Osteocyte (in vitro differentiated cells): ENCODE measurements at regions not wholly inside any gene's neighbourhood (a gene's known extent, or its start where the extent isn't known, plus 50 kb on each side); places are given as distances from the start of the nearest gene placed in this dataset.
"Not testable (repeated sequence)": the region's sequence is repeated elsewhere in the genome, so short reads cannot be mapped to it uniquely, and the experiment has no call there.

Experiments
- DNase-seq: peaks from one replicate; pipeline ENCODE4 v3.0.0; 2021; ENCODE audit warnings: mixed read lengths; ENCODE audit not compliant: unreplicated experiment; ENCODE audit errors: extremely low spot score
- H3K27ac Mint-ChIP-seq: one replicate; pipeline ENCODE4 v1.8.0; 2021; ENCODE audit warnings: mild to moderate bottlenecking, mixed read lengths; ENCODE audit not compliant: unreplicated experiment
- H3K27me3 Mint-ChIP-seq: one replicate; pipeline ENCODE4 v1.8.0; 2021; ENCODE audit warnings: mixed read lengths; ENCODE audit not compliant: unreplicated experiment
- H3K36me3 Mint-ChIP-seq: one replicate; pipeline ENCODE4 v1.8.0; 2021; ENCODE audit warnings: mixed read lengths; ENCODE audit not compliant: unreplicated experiment
- H3K4me1 Mint-ChIP-seq: one replicate; pipeline ENCODE4 v1.8.0; 2021; ENCODE audit warnings: mixed read lengths; ENCODE audit not compliant: unreplicated experiment
- H3K4me3 Mint-ChIP-seq: one replicate; pipeline ENCODE4 v1.8.0; 2021; ENCODE audit warnings: mild to moderate bottlenecking, moderate library complexity, mixed read lengths; ENCODE audit not compliant: unreplicated experiment
- H3K9me3 Mint-ChIP-seq: one replicate; pipeline ENCODE4 v1.8.0; 2021; ENCODE audit warnings: mixed read lengths; ENCODE audit not compliant: unreplicated experiment
- CTCF ChIP-seq: fragments of 200-600 bp; sonication (generic); IDR thresholded peaks from 2 replicates; pipeline ENCODE4 v1.5.0; 2021; ENCODE audit warnings: antibody characterized with exemption, mild to moderate bottlenecking, moderate library complexity

GRCh38 chr2:208608122-208608835 is 201.7 kb downstream of the PTH2R start:
- Mint-ChIP-seq H3K9me3 (peaks cover 13% of the 10 kb centered on the region), H3K27ac (no peak overlapping the region), H3K4me3 (no peak overlapping the region), H3K27me3 (no peaks in the 10 kb centered on the region), H3K36me3 (no peaks in the 10 kb centered on the region), H3K4me1 (no peaks in the 10 kb centered on the region)
- TF ChIP-seq CTCF: no peak
- DNase-seq: no peak

DNA sequence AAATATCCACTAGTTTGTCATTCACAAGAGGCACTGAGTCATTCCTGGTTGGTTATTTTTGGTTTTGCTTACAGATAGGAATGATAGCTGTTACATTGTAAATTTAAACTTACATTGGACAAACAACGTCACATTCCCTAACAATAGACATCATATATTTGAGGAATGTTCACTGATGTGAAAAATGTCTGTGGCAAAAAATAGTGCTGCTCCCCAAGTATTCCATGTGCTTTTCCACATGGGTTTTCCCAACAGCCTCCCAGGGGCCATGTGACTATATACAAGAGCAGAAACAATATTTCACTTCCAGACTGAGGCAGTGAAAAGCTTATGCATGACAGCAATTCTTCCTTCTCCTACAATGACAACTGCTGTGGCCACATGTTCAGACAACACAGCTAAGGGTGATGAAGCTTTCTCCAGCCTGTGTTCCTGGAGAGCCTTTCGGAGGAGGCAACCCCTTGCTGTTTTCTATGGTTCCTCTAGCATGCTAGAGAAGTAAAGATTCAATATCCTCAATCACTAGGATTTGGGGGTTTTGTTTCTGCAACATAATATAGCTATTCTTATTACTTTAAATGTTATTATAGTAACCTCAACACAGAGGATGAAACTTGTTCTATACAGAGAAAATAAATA is 202.7 kb downstream of the PTH2R start:
- Mint-ChIP-seq H3K4me3 (no peak overlapping the region), H3K36me3 (no peaks in the 10 kb centered on the region), H3K27me3 (no peaks in the 10 kb centered on the region), H3K9me3 (peaks cover 20% of the 10 kb centered on the region), H3K4me1 (no peaks in the 10 kb centered on the region), H3K27ac (no peak overlapping the region)
- TF ChIP-seq CTCF: no peak
- no peak for DNase-seq

DNA sequence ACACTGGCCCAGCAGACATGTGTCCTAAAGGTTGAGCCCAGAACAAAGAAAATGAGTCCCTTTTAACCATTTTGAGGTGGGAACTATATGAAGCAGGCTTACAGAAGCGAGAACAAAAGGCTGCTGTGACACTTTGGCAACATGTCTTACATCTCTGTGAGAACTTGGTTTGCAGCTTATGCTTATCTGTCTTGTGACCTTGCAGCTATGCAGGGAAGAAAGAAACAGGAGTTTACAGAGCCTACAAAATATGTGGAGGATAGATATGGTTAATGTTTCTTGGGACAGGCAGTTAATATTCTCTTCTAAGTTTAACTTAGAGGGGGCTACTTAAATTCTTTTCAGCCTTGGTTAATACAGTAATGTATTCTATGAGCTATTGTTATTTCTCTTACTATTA is 209.1 kb downstream of the PTH2R start:
- H3K9me3 Mint-ChIP-seq: peaks cover 20% of the 10 kb centered on the region
- H3K36me3 Mint-ChIP-seq, DNase-seq, H3K4me3 Mint-ChIP-seq, H3K4me1 Mint-ChIP-seq, H3K27ac Mint-ChIP-seq, H3K27me3 Mint-ChIP-seq: not testable (repeated sequence)

DNA sequence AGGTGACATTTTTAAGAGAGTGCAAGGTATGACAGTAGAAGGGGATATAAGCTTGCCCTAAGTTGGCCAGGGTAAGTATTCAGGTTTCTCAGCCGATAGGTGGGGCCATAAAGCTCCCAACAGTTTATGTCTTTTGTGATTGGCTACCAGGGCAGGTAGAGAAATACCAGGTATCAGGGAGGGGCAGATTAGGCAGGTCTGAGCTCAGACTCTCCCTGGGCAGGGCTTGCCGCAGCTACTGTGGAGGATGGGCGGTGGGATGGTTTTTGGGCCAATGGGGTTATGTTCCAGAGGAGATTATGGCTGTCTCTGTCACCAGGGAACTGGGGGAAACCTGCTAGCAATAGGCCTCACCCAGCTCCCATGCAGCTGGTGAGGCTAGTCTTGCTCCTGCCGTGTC is 211.6 kb downstream of the PTH2R start:
- Mint-ChIP-seq H3K27ac (no peak overlapping the region), H3K9me3 (peaks cover 12% of the 10 kb centered on the region), H3K36me3 (no peaks in the 10 kb centered on the region), H3K27me3 (no peaks in the 10 kb centered on the region), H3K4me1 (no peaks in the 10 kb centered on the region), H3K4me3 (no peak overlapping the region)
- no peak for DNase-seq
- TF ChIP-seq CTCF: no peak

DNA sequence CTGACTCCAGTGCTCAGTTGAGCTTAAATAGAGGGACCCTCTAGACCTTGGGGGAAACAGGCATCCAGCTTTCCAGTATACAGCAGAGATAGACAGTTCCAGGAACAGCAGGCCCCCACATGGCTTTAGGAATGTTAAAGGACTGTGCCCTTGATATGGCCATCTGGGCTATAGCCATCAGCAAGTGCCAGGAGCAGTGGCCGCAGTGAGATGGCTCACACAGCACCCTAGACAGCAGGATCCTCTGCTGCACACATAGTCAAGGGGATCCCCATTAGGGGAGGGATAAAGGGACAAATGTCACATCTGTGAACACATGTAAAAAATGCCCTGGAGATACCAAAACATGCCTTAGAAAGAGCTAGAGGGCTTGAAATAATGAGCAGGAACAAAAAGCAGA is 213.4 kb downstream of the PTH2R start:
- no peak for TF ChIP-seq CTCF
- Mint-ChIP-seq H3K4me1 (no peaks in the 10 kb centered on the region), H3K9me3 (peaks cover 6% of the 10 kb centered on the region), H3K27me3 (no peaks in the 10 kb centered on the region), H3K4me3 (no peak overlapping the region), H3K27ac (no peak overlapping the region), H3K36me3 (no peaks in the 10 kb centered on the region)
- no peak for DNase-seq
